HG03103 (cell line): ENCODE measurements at regions not wholly inside any gene's neighbourhood (a gene's known extent, or its start where the extent isn't known, plus 50 kb on each side); places are given as distances from the start of the nearest gene placed in this dataset.
"Not testable (repeated sequence)": the region's sequence is repeated elsewhere in the genome, so short reads cannot be mapped to it uniquely, and the experiment has no call there.

Experiments used
- ATAC-seq: cut with Tn5 transposase; IDR thresholded peaks from one replicate; pipeline ENCODE4 v1.9.1; 2021; ENCODE audit warnings: low read depth; ENCODE audit not compliant: unreplicated experiment

DNA sequence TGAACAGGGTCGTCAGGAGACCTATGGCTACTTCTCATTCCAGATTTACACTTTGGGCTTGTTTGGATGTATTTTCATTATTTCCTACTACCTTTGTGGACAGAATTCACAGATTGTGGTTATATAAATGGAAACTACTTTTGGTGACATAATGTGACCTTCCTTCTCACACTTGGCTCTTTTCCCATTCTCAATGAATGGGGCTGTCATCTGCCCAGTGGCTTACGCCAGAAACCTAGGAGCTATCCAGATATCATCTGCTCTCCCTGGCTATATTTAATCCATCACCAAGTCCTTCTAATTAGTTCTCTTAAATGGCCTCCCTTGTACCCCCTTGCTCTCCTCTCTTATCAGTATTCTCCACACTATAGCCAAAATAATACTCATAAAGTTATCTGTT, 1606.8 kb downstream of the KHDRBS2 start:
- no peak for ATAC-seq

DNA sequence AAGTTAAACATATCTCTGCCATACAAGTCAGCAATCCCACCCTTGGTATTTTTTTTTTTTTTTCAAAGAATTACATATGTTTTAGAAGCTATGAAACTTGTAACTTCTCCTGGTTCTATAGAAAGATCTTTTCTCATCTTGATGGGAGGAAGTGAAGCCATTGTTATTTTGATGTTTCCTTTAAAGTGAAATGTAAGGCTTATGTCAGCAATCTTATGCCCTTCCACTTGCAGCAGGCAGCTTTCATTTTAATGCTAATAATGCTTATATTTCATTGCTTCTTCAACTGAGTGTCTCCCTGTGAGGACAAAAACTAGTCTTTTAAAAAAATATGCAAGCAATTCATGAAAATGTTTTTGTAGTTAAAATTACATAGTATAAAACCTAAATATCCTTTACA, 1614.7 kb downstream of the KHDRBS2 start:
- ATAC-seq = no peak

GRCh38 chr6:60670036-60670435, 1616.0 kb downstream of the KHDRBS2 start:
- ATAC-seq = no peak

DNA sequence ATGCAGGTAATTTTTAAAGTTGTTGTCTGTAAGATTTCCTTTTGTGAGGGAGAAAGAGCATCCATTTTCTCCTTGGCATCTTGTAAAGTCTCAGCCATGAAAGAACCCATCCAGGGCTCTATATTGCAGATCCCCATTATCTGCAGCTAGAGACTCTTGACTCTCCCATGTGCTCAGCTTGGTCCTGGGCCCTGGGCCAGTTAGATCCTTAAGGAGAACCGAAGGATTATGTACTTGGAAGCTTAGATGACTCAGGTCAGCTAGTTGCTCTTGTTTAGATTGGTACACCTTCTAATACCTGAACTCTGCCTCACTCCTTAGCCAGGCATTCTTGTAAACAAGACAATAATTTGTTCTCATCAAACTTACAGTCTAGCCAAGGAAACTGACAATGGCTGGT, 1617.6 kb downstream of the KHDRBS2 start:
- no peak for ATAC-seq

- ATAC-seq = not testable (repeated sequence)
These were observed 1622.8 kb downstream of the KHDRBS2 start for GRCh38 chr6:60663199-60663598.

DNA sequence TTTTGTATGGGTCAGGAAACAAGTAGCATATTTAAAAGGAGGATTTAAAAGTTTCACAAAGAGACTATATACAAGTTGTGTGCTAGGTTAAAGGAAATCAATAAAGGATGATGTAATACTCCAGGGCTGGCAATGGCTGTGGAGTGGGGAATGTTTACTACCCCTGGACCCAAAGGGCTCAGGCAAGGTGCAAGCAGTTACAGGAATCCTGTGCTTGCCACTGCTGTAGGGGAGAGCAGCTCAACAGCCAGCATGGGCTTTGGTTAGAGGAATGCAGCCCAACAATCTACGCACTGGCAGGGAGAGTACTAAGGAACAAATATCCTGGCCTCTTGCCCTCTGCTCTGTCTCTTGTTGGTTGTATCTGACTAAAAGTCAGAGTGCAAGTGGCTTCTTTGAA, 1642.2 kb downstream of the KHDRBS2 start:
- no peak for ATAC-seq

DNA sequence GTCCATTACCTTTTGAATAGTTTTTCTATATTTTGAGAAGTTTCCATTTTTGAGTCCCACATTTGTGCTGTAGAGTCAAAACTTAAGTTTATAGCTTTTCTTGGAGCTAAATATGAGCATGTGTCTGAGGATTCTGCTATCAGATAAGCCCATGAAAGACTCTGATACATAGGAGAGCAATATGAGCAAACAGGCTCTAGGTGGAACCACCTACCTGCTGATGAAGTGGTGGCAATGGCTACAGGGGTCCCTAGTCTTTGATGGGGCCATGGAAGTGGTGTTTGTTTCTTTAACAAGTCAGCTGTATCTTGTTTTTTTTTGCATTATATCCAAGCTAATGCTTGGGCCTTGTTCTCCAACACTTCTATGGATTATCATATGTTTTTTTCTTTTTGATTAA, 1646.8 kb downstream of the KHDRBS2 start:
- ATAC-seq = not testable (repeated sequence)
